Left cardiac atrium (tissue), 4 donors: ENCODE measurements at regions not wholly inside any gene's neighbourhood (a gene's known extent, or its start where the extent isn't known, plus 50 kb on each side); places are given as distances from the start of the nearest gene placed in this dataset.
"Not testable (repeated sequence)": the region's sequence is repeated elsewhere in the genome, so short reads cannot be mapped to it uniquely, and the experiment has no call there.

Source experiments
- ATAC-seq, 2 donors: fragments of 200-7000 bp; cut with Tn5 transposase; one replicate each; pipeline ENCODE4 v1.9.1; 2020; ENCODE audit warnings: mild to moderate bottlenecking in 2 of 2, moderate library complexity in 2 of 2
- DNase-seq: peaks from one replicate; pipeline ENCODE4 v3.0.0-alpha.2; 2020
- intact Hi-C, 2 donors: fragments of 100-400 bp; cut with DNase I; formaldehyde crosslinking; loops; one replicate each; pipeline versions ENCODE4 v1.14.1 to v1.15.1; 2022 to 2023
- donor health status: DM: no; HTN: yes; CAD: no.
- donor health status: DM: no; HTN: yes; CAD: no; lungs with severe emphysema.
- donor health status: DM: yes; HTN: yes; CAD: no.
- donor health status: Dilated cardiomyopathy.

GRCh38 chr16:26475596-26475995 is 591.1 kb upstream of the C16orf82 start:
- DNase-seq (no peak), ATAC-seq (no peak)
- intact Hi-C loops = no loop called here

GRCh38 chr16:26491101-26491670 is 575.5 kb upstream of the C16orf82 start:
- intact Hi-C loops = no loop called here
- DNase-seq (no peak), ATAC-seq (no peak)

- ATAC-seq = no peak
- DNase-seq = no peak
- intact Hi-C loops = no loop called here
Measured at GRCh38 chr16:26491962-26492361, 574.8 kb upstream of the C16orf82 start.

GRCh38 chr16:26493751-26494150 is 573.0 kb upstream of the C16orf82 start:
- intact Hi-C loops = no loop called here
- no peak for DNase-seq
- ATAC-seq = no peak

GRCh38 chr16:26497896-26498295 is 568.8 kb upstream of the C16orf82 start:
- intact Hi-C loops = no loop called here
- ATAC-seq (no peak), DNase-seq (no peak)

GRCh38 chr16:26500326-26500725 is 566.4 kb upstream of the C16orf82 start:
- no peak for DNase-seq
- no peak for ATAC-seq
- intact Hi-C loops = no loop called here

- intact Hi-C loops = no loop called here
- ATAC-seq (no peak), DNase-seq (no peak)
Measured at GRCh38 chr16:26505496-26505895, 561.2 kb upstream of the C16orf82 start.

GRCh38 chr16:26508946-26509345 is 557.8 kb upstream of the C16orf82 start:
- ATAC-seq, intact Hi-C loops, DNase-seq: not testable (repeated sequence)

- intact Hi-C loops = no loop called here
- no peak for DNase-seq
Measured at GRCh38 chr16:26510924-26511323, 555.8 kb upstream of the C16orf82 start.

GRCh38 chr16:26511463-26511862 is 555.3 kb upstream of the C16orf82 start:
- intact Hi-C loops = no loop called here
- no peak for ATAC-seq
- DNase-seq = no peak

More at GRCh38 chr16:26510924-26511323, 555.8 kb upstream of the C16orf82 start:
- ATAC-seq = no peak

- ATAC-seq (no peak), DNase-seq (no peak)
- intact Hi-C loops = no loop called here
Measured at GRCh38 chr16:26521626-26522025, 545.1 kb upstream of the C16orf82 start.

- ATAC-seq (no peak), DNase-seq (no peak)
- intact Hi-C loops = no loop called here
Measured at GRCh38 chr16:26524281-26524680, 542.4 kb upstream of the C16orf82 start.

GRCh38 chr16:26524846-26525245 is 541.9 kb upstream of the C16orf82 start:
- DNase-seq (no peak), ATAC-seq (no peak)
- intact Hi-C loops = no loop called here

GRCh38 chr16:26525856-26526255 is 540.9 kb upstream of the C16orf82 start:
- DNase-seq = no peak
- no peak for ATAC-seq
- intact Hi-C loops = no loop called here

- DNase-seq (no peak), ATAC-seq (no peak)
- intact Hi-C loops = no loop called here
Measured at GRCh38 chr16:26526633-26527032, 540.1 kb upstream of the C16orf82 start.

GRCh38 chr16:26530584-26531289 is 536.0 kb upstream of the C16orf82 start:
- no peak for ATAC-seq
- no peak for DNase-seq

GRCh38 chr16:26531290-26531730 is 535.4 kb upstream of the C16orf82 start:
- no peak for ATAC-seq
- no peak for DNase-seq

More at GRCh38 chr16:26530584-26531289, 536.0 kb upstream of the C16orf82 start:
- intact Hi-C loops = no loop called here

GRCh38 chr16:26532456-26532855 is 534.3 kb upstream of the C16orf82 start:
- DNase-seq = no peak
- no peak for ATAC-seq

More at GRCh38 chr16:26531290-26531730, 535.4 kb upstream of the C16orf82 start:
- intact Hi-C loops = no loop called here

GRCh38 chr16:26542198-26542597 is 524.5 kb upstream of the C16orf82 start:
- ATAC-seq (no peak), DNase-seq (no peak)
- intact Hi-C loops = no loop called here

More at GRCh38 chr16:26532456-26532855, 534.3 kb upstream of the C16orf82 start:
- intact Hi-C loops = no loop called here

- DNase-seq (no peak), ATAC-seq (no peak)
- intact Hi-C loops = no loop called here
Measured at GRCh38 chr16:26546573-26546972, 520.2 kb upstream of the C16orf82 start.

GRCh38 chr16:26547681-26548080 is 519.0 kb upstream of the C16orf82 start:
- no peak for ATAC-seq

More at GRCh38 chr16:26547681-26548080, 519.0 kb upstream of the C16orf82 start:
- intact Hi-C loops = no loop called here
- DNase-seq = no peak
